ENCODE measurements at regions not wholly inside any gene's neighbourhood (a gene's known extent, or its start where the extent isn't known, plus 50 kb on each side); places are given as distances from the start of the nearest gene placed in this dataset.
"Not testable (repeated sequence)": the region's sequence is repeated elsewhere in the genome, so short reads cannot be mapped to it uniquely, and the experiment has no call there.

DNA sequence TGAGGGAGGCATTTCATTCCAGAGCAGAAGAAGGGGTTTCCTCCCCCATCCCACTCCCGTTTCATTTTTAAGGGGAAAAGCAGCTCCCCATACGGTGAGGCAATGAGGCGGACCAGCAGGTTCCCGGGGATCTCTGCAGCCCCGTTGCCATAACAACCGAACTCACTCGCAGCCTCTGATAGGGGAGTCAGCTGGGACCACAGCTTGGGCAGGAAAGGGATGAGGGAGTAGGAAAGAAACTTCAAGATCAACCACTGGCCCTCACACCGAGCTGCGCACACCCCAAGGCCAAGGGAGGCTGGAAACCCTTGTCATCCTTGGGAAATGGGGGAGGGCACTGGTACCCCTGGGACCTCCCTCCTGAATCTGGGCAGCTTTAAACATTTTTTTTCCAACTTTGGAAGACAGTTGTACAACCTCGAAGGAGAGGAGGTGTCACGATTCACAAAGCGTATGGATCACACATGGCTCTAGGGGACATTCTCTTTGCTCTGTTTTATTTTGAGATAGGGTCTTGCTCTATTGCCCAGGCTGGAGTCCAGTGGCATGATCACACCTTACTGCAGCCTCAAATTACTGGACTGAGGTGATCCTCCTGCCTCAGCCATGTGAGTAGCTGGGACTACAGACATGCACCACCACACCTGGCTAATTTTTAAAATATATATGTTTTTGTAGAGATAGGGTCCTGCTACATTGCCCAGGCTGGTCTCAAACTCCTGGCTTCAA lies 160.6 kb downstream of the CRLF3 start:
- not testable (repeated sequence) for H3K4me3 ChIP-seq (ENCODE audit: low read length)

DNA sequence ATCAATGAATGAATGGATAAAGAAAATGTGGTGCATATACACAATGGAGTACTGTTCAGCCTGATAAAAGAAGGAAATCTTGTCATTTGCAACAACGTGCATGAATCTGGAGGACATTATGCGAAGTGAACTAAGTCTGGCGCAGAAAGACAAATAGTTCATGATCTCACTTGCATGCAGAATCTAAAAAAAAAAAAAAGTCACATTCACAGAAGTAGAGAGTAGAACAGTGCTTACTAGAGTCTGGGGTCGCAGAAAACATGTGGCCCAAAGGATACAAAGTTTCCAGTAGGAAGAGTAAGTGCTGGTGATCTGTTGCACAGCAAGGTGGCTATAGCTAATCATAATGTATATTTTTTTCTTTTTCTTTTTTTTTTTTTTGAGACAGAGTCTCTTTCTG lies 167.3 kb downstream of the CRLF3 start:
- not testable (repeated sequence) for H3K4me3 ChIP-seq (ENCODE audit: low read length)

DNA sequence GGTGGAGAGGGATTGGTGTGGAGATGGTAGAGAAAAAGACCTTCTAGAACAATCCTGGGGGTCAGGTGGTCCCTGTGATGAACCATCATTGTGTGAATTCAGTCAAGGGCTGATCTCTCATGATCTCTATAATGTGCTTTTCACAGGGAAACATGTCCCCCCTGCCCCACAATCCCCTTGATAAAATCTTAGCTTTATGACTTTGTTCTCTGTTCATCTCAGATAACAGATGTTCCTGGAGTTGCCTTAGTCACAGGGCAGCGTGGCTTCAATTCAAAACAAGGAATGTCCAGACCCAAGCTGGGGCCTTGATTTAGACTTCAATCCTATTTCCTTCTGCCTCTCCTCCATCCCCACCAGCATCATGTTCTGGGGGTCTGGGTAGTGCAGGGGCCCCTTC lies 171.5 kb downstream of the CRLF3 start:
- H3K4me3 ChIP-seq (ENCODE audit: low read length): not testable (repeated sequence)

DNA sequence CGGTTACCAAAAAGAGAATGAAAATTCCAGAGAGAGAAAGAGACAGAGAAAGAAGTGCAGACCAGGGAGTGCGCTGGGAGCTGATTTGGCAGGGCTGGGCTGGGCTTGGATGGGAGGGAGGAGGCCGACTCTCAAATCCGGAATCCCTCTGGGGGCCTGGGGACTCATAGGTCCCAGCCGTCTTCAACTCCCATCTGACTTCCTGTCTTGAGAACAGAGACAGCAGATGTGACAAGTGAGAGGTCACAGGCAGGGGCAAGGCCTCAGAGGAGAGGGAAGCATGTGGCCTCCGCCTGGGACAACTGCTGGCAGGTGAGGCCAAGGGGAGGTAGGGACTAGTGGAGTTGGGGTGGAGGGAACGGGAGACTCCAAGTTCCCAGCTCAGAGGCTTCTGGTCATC lies 172.9 kb downstream of the GOSR1 start:
- not testable (repeated sequence) for H3K4me3 ChIP-seq (ENCODE audit: low read length)

DNA sequence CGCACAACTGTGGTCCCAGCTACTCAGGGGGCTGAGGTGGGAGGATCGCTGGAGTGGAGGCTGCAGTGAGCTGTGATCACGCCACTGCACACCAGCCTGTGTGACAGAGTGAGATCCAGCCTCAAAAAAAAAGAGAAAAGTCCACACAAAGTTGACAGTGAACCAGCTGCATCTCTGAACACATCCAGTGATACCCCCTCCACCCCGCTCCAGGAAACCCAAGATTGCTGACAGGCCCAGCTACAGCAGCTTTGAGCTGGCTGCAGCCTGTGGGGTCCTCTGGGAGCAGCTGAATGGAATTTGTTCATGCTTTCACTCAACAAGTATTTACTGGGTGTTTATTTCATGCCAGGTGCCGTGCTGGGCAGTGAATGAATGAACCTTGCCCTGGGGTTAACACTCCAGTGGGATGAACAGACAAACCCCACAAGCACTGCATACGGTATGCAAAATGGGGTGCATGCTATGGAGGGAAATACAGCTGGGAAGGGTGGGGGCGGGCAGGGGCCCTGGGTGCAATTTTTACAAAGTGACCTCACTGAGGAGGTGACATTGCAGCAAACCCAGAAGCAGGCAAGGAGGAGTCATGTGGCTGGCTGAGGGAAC lies 170.9 kb downstream of the GOSR1 start:
- not testable (repeated sequence) for H3K4me3 ChIP-seq (ENCODE audit: low read length)

DNA sequence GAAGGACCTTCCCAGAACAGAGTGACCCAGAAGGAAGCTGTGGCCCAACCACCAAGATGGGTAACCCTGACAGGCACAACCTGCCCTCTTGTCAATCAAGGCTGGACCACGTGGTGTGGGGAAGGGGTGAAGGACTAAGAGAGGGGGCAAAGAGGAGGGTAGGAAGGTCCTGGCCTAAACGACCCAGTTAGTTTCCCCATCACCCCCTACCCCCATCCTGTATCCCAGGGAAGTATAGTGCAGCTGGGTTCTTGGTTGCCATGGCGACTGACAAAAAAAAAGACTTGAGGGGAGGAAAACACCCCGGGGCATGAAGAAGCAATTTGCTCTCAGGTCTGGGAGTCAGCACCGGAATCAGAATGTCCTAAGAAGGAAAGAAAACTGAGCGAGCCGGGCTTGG lies 168.7 kb downstream of the GOSR1 start:
- not testable (repeated sequence) for H3K4me3 ChIP-seq (ENCODE audit: low read length)

DNA sequence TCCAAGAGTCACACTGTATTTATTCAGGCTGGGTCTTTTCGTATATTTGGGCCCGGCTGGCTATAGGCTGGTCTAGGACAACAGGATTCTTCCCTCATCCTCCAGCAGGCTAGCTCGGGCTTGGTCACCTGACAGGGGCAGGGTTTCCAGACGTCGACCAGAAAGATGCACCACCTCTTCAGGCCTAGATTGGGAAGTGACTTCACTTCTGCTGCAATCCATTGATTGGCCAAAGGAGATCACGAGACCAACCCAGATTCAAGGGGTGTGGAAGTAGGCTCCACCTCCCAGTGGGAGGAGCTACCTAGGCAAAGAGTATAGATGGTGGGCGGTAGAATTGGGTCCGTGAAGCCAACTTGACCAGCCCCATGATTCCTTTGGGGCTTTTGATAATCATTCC lies 167.5 kb downstream of the GOSR1 start:
- not testable (repeated sequence) for H3K4me3 ChIP-seq (ENCODE audit: low read length)

DNA sequence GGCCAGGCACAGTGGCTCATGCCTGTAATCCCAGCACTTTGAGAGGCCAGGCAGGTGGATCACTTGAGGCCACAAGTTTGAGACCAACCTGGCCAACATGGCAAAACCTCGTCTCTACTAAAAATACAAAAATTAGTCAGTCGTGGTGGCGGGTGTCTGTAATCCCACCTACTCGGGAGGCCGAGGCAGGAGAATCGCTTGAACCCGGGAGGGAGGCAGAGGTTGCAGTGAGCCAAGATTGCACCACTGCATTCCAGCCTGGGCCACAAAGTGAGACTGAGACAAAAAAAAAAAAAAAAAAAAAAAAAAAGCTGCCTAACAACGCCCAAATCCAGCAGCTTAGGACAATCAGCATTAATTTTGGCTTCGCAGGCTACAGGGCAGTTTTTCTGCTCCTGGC lies 167.1 kb downstream of the GOSR1 start:
- not testable (repeated sequence) for H3K4me3 ChIP-seq (ENCODE audit: low read length)

DNA sequence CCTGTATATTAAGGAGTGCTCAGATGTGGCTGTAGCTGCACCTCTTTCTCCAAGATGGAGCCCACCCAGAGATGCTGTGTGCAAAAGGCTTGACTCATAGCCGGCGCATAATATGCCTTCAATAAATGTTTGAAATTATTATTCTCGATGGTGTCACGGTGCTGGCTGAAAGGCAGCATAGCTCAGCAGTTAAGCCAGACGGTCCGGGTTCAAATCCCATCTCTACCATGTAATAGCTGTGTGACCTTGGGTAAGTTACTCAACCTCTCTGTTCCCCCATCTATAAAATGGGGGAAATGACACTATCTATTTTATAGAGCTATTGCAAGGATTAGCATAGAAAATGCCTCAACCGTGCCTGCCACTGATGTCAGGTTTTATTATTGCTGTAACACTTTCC lies 164.2 kb downstream of the GOSR1 start:
- H3K4me3 ChIP-seq (ENCODE audit: low read length): not testable (repeated sequence)

DNA sequence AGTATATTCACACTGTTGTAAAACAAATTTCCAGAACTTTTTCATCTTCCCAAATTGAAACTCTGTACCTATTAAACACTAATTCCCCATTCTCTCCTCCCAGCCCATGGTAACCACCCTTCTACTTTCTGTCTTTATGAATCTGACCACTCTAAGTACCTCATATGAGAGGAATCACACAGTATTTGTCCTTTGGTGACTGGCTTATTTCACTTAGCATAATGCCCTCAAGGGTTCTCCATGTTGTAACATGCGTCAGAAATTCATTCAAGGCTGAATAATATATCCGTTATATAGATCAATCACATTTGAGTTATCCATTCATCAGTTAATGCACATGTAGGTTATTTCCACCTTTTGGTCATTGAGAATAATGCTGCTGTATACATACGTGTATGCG lies 162.2 kb downstream of the GOSR1 start:
- H3K4me3 ChIP-seq (ENCODE audit: low read length): not testable (repeated sequence)

DNA sequence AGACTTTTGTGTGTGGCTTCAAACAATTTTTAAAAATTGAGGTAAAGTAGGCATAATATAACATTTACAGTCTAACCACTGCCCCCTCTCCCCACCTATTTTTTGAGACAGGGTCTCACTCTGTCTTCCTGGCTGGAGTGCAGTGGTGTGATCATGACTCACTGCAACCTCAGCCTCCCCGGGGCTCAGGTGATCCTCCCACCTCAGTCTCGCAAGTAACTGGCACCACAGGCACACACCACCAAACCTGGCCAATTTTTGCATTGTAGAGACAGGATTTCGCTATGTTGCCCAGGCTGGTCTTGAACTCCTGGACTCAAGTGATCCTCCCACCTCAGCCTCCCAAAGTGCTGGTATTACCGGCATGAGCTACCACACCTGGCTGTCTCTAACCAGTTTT lies 161.8 kb downstream of the GOSR1 start:
- not testable (repeated sequence) for H3K4me3 ChIP-seq (ENCODE audit: low read length)

DNA sequence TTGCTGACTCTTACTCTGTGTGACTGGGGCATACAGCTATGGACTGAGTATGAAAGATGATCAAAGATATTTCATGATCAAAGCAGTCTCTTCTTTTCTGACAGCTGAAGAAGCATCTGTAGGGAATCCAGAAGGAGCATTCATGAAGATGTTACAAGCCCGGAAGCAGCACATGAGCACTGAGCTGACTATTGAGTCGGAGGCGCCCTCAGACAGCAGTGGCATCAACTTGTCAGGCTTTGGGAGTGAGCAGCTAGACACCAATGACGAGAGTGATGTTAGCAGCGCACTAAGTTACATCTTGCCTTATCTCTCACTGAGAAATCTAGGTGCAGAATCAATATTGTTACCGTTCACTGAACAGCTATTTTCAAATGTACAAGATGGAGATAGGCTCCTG lies 154.4 kb downstream of the GOSR1 start:
- H3K4me3 ChIP-seq (ENCODE audit: low read length): not testable (repeated sequence)

DNA sequence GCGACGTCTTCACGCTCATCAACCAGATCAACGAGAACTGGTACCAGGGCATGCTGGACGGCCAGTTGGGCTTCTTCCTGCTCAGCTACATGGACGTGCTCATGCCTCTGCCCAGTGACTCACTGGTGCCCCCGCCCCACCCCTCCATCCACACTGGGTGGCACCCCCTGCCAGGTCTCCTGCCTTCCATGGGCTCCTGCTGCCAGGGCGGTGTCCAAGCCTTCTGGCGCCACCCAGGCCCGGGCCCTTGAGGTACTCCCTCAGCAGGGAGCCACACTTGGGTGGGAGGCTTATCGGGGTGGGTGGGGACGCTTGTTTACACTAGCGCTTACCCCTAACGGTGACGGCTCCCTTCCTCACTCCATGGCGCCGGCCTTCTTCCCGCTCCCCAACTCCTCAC lies 148.2 kb downstream of the GOSR1 start:
- H3K4me3 ChIP-seq (ENCODE audit: low read length): not testable (repeated sequence)

DNA sequence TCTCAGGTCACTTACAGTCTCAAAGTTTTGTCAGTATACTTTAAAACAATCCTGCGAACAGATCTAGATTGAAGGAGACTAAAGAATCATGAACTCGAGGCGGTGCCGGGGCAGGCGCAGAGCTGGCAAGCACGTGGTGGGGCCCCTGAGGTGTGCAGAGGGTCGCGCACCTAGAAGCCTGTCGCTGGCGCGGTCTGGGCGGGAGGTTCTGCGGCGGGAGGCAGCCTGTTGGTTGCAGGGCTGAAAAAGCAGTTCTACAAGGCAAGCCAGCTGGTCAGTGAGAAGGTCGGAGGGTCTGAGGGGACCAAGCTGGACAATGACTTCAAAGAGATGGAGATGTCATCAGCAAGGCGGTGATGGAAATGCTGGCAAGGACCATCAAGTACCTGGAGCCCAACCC lies 147.0 kb downstream of the GOSR1 start:
- H3K4me3 ChIP-seq (ENCODE audit: low read length): not testable (repeated sequence)

DNA sequence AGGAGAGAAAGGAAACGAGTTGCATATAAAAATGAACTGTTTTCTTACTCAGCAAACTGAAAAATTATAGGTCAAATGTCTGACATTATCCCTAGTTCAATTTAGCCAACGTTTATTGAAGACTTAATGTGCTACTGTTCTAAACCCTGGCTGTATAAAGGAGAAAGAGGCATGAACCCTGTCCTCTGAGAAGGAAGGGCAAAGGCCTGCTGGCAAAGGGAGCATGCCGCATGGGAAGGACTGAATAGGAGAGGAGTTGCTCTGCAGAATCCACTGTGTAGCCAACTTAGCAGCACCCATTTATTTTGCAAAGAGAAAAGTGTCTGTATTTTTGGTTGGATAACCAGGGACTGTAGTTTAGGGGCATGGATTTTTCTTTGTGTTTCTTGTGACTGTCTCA lies 132.5 kb downstream of the GOSR1 start:
- H3K4me3 ChIP-seq (ENCODE audit: low read length): not testable (repeated sequence)

DNA sequence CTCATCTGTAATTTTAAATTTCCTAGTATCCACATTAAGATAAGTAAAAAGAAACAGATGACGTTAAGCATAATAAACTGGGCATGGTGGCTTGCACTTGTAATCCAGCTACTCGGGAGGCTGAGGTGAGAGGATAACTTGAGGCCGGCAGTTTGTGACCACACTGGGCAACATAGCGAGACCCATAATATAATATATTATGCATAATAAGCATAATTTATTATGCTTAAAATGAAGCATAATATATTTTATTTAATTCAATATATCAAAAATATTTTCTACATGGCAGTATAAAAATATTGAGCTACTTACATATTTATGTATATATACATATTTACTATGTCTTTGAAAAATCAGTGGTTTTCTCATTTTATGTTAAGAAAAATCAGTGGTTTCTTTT lies 128.3 kb downstream of the GOSR1 start:
- TF ChIP-seq ZNF274 (IDR thresholded peaks at IDR 0.05; ENCODE audit: low read depth, low read length): no peak

DNA sequence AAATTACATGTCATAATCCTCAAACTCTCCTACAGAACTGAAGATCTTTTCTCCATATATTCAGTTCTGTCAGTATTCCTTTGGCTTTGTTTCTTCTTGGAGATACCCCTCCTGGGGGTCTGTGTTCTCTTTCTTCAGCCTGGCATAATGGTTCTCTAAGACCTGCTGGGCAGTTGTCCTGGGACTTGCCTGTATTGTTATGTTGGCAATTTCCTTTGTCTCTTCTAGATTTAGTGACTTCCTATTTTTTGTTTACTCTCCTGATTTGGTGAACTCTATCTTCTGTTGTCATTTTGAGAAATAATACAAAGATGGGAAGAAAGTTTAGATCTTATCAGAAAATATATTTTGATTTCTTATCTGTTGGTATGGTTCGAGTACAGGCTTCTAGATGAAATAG lies 127.8 kb downstream of the GOSR1 start:
- H3K4me3 ChIP-seq (ENCODE audit: low read length): no peak overlapping the region
- no peak for TF ChIP-seq ZNF274 (IDR thresholded peaks at IDR 0.05; ENCODE audit: low read depth, low read length)

More for the DNA sequence above, 128.3 kb downstream of the GOSR1 start:
- no peak overlapping the region for H3K4me3 ChIP-seq (ENCODE audit: low read length)

DNA sequence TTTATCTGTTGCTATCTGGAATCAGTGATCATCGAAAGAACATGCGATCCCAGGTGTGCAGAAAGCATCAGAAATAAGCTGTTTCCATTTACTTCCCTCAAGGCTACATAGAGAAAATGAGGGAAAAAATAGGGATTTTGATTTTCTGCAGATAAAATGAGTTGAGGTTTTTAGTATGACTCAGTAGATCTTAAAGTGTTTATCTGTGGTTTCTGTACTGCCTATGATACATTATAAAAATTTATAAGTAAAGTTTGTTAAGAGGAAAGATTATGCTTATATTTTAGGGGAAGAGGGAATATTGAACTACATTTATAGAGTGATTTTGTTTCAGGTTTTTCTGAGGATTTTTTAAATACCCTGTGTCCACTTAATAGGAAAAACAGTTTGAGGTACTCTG lies 125.2 kb downstream of the GOSR1 start:
- not testable (repeated sequence) for H3K4me3 ChIP-seq (ENCODE audit: low read length)

DNA sequence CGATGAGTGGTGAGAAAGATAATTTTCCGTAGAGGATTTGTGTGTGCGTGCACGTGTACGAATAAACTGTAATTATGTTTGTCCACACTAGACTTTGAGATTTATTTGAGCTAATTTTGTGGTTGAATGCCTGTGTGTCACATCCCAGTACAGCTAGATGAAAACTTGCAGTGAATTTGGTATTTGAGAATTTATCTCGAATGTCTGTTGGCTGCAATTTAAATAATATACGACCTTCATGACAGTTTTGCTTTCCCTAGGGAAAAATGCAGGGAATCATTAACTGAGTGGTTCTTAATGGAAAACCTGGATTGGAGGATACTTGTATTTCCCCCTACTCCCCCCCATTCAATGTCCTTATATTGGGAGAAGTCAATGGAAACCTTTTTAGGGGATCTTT lies 124.8 kb downstream of the GOSR1 start:
- peak overlapping the region; percentile 55; the same call in 1 of the 2 replicates for H3K4me3 ChIP-seq (ENCODE audit: low read length)

Data from GM08714 (cell line).